ENCODE measurements at regions not wholly inside any gene's neighbourhood (a gene's known extent, or its start where the extent isn't known, plus 50 kb on each side); places are given as distances from the start of the nearest gene placed in this dataset.
"Not testable (repeated sequence)": the region's sequence is repeated elsewhere in the genome, so short reads cannot be mapped to it uniquely, and the experiment has no call there.

DNA sequence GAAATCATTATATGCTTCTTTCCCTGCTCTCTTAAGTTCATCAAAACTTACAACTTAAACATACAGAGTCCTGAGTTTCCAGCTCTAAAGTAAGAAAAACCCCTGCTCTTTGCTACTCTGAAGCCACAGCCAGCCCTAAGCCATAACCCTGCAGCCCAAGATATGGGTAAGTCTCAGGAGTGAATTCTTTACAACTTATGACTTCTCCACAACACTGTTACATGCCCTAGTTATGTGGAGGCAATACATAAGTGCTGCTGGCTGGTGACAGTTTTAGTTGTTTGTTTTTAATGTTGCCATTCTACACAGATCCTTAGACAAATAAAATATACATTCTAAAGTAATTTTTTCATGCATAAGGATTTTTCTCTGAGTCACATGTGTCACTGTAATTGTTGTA lies 100.2 kb downstream of the FBXO8 start:
- DNase-seq (ENCODE audit: low spot score) = no peak

DNA sequence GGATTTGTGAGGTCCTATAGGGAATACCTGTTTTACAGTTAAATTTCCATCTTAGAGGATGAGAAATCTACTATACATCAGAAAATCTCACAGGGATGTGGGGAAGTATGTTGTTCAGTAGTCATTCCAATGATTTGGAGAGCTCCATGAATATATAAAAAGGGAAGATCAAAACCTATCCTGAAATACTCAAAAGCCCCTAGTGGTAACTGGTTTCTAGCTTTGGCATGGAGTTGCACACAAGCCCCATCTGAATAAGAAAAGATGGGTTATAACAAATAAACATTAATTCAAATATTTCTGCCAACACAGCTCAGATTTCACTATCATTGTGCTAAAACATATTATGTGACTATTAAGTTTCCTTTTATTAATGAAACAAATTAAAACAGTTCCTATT lies 101.6 kb downstream of the FBXO8 start:
- DNase-seq (ENCODE audit: low spot score) = no peak

DNA sequence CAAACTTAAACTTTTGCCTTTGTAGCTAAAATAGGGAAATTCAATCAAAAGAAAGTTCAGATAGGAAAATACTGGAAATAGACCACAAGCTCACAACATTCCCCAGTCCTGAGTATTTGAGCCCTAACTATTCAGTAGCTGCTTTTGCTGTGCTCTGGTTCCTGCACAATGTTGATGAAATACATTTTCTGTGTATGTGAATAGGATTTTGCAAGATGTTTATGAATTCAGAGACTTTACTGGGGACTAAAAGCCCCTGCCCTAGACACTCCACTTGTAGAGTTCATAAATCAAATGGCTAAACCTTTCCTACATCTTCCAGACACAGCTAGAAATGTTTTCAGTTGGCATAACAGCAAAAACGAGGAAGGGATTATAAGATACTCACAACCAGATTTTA lies 105.9 kb downstream of the FBXO8 start:
- no peak for DNase-seq (ENCODE audit: low spot score)

DNA sequence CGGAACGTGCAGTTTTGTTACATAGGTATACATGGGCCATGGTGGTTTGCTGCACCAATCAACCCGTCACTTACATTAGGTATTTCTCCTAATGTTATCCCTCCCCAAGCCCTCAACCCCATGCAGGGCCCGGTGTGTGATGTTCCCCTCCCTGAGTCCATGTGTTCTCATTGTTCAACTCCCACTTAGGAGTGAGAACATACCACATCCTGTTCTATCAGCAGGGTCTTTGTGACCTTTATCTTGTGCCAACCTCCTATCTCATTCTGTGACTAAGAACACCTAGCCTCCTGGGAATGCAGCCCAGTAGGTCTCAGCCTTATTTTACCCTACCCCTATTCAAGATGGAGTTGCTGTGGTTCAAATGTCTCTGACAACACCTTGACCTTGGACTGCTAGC lies 107.6 kb downstream of the FBXO8 start:
- not testable (repeated sequence) for DNase-seq (ENCODE audit: low spot score)

- no peak for DNase-seq (ENCODE audit: low spot score)
Measured at GRCh38 chr4:174173360-174173759, 110.1 kb downstream of the FBXO8 start.

- DNase-seq (ENCODE audit: low spot score) = no peak
Measured at GRCh38 chr4:174172274-174172673, 111.2 kb downstream of the FBXO8 start.

- DNase-seq (ENCODE audit: low spot score) = no peak
Measured at GRCh38 chr4:174170906-174171305, 112.6 kb downstream of the FBXO8 start.

GRCh38 chr4:174170091-174170490 lies 113.4 kb downstream of the FBXO8 start:
- no peak for DNase-seq (ENCODE audit: low spot score)

DNA sequence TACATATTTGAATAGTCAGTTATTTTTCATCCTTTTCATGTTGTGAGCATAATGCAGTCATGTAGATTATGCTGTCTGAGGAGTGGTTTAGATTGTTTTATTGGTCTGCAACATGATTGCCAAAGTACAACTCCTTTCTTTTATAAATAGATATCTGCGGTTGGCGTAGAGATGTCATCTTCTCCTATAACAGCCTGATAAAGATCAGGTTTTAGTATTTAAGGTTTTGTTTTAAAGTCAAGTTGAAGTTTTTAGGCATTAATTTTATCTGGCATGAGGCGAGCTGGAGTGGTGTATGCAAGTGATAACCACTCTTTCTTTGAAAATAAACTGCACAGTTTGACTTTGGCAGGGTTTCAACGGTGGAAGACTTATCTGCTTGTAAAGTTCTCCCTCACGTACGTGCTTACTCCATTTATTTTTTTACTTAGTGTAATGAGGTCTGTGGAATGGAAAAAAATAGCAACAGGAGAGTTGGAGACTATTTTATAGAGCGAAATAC lies 126.3 kb downstream of the FBXO8 start:
- DNase-seq (ENCODE audit: low spot score) = no peak

DNA sequence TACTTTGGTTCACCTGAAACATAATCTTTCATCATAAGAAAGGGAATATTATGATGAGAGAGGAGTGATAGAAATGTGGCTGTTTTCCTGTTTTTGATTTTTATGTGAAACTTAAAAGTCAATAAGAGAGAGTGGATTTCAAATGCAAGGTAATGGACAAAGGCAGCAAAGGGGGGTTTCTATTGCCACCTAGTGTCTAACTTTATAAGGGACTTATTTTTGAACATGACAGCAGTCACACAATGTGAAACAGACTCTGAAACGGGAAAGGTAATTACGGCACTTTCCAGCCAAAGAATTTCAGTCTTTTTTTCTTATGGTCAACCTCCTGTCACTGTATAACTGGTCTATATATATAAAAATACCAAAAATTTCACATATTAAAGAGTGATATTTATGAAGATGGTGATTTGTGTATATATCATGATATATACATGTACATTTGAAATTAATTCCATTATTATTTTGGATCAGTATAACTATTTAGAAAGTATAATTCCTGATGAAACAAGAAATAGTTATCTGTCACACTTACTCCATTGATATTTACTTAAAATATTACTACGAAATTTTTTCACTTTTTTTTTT lies 127.1 kb downstream of the FBXO8 start:
- peak; percentile 52 for DNase-seq (ENCODE audit: low spot score)

GRCh38 chr4:174154215-174154854 lies 129.1 kb downstream of the FBXO8 start:
- peak; percentile 48 for DNase-seq (ENCODE audit: low spot score)

- DNase-seq (ENCODE audit: low spot score) = peak; percentile 30
Measured at GRCh38 chr4:174152717-174153466, 130.6 kb downstream of the FBXO8 start.

DNA sequence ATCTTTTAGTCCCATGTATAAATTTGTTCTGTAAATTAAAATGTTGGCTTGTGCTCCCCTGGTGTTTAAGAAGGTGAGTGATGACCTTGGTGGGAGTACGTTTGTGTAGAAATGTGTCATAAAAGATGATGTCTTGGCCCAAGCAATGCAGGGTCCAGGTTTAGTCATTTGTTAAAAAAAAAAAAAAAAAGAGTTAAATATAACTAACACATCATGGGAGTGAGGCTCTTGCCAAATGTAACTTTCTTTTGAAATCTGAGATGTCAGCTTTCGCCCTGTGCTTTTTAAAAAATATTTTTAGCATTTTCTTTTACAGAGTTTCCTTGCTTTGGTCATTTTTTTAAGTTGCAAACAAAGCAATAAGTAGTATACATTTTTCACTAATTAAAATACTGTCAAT lies 135.6 kb downstream of the FBXO8 start:
- DNase-seq (ENCODE audit: low spot score) = no peak

DNA sequence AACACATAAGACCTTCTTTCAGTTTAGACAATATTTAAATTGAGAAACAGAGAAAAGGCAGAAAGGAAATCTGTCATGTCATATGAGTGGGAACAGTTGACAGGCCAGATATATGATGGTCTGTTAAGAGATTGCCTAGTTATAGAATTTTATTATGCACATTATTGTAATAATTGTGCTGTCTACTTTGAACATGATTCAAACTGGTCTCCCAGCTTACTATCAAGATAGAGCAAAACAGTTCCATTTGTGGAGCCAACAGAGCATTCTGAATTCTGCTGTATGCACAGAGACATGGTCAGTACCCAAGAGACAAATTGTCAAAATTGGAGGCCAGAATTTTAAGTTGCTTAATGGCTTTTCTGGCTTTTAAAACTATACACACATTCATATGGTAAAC lies 139.4 kb downstream of the FBXO8 start:
- DNase-seq (ENCODE audit: low spot score) = no peak

DNA sequence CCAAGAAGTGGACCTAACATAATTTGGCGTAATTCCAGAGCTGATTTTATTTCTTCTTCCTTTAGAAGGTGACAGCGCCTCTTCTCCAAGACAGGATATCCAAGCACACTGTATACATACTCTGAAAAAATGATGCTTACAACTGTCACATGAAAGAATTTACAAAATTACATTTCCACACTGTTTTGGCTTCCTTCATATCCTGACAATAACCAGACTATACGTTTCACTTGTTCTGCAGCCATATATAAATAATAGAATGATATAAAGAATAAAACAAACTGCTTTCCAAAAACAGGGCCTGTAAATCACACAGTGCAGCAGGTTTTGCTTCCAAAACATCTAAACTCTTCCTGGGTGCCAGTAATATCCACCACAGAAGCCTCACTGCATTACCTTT lies 141.6 kb downstream of the FBXO8 start:
- no peak for DNase-seq (ENCODE audit: low spot score)

DNA sequence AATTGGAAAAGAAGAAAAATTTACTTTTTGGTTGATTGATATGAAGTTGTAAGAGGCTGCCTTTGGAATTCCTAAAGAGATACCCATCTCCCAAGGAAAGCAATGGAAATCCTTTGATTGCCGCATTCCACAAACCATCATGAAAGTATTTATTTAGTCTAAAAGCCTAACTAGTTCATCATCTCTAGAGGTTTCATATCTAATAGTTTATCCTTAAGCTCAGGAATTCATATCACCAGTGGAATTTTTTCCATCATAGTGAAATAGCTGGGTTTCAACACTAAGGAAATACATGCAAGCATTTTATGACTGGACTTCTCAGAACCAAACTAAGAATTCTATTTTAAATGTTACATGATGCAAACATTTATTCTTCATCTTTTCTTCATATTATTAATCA lies 144.9 kb downstream of the FBXO8 start:
- DNase-seq (ENCODE audit: low spot score) = no peak

- DNase-seq (ENCODE audit: low spot score) = no peak
Measured at GRCh38 chr4:174137698-174138097, 145.8 kb downstream of the FBXO8 start.

DNA sequence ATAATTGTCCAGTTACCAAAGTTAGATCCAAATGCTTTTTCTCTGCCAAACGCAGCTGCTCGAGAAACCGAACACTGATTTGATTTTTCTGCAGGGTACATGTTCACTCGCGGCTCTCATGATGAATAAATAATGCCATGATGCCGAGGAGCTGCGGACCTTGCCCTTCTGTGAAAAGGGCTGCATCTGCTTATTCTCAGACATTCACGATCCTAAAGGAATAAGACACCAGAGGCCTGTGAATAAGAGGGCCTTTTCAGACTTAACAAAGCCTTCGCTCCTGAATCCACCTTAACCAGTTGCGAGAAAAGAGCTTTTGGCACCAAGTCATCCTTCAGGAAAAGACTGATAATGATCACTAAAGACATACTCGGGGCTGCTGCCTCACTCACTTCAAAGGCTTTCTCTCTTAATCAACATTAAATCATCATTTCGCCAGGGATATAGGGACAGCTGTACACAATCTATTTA lies 147.5 kb downstream of the FBXO8 start:
- DNase-seq (ENCODE audit: low spot score) = no peak

DNA sequence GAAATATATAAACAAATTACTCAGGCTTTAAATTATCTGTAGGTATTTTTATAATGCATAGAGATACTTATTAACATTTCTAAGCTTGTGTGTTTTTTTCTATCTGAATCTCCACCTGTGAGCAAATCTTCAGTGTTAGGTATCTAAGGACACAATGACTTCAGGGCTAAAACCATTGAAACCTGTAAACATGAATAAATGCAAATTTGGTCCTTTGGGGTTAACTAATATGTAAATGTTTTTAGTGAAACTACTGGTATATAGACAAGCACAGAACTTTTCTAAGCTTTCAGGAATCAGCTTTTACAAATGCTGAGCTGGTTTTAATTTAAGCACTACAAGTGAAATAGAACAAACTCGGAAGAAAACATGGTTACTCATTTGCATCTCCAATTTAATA lies 147.9 kb downstream of the FBXO8 start:
- no peak for DNase-seq (ENCODE audit: low spot score)

GRCh38 chr4:174134361-174134760 lies 149.1 kb downstream of the FBXO8 start:
- no peak for DNase-seq (ENCODE audit: low spot score)

GRCh38 chr4:174133551-174133950 lies 149.9 kb downstream of the FBXO8 start:
- DNase-seq (ENCODE audit: low spot score) = no peak

GRCh38 chr4:174131901-174132300 lies 151.6 kb downstream of the FBXO8 start:
- DNase-seq (ENCODE audit: low spot score) = no peak

GRCh38 chr4:174122705-174123104 lies 160.8 kb downstream of the FBXO8 start:
- DNase-seq (ENCODE audit: low spot score) = no peak
